NCI-H69 (cell line): ENCODE measurements at regions not wholly inside any gene's neighbourhood (a gene's known extent, or its start where the extent isn't known, plus 50 kb on each side); places are given as distances from the start of the nearest gene placed in this dataset.

ENCODE experiments used
- DNase-seq: peaks from one replicate; lab custom pipeline; 2025; lab: John Stamatoyannopoulos, UW

- DNase-seq = no peak
Measured at GRCh38 chr6:104087765-104088164, 772.0 kb downstream of the HACE1 start.

- DNase-seq = no peak
Measured at GRCh38 chr6:104068281-104068680, 791.4 kb downstream of the HACE1 start.

- DNase-seq = no peak
Measured at GRCh38 chr6:104064876-104065275, 794.8 kb downstream of the HACE1 start.

GRCh38 chr6:104050455-104050854, 809.3 kb downstream of the HACE1 start:
- DNase-seq = peak; percentile 57

- peak; percentile 69 for DNase-seq
Measured at GRCh38 chr6:104046426-104046825, 813.3 kb downstream of the HACE1 start.

GRCh38 chr6:104031346-104031745, 828.4 kb downstream of the HACE1 start:
- DNase-seq = no peak

DNA sequence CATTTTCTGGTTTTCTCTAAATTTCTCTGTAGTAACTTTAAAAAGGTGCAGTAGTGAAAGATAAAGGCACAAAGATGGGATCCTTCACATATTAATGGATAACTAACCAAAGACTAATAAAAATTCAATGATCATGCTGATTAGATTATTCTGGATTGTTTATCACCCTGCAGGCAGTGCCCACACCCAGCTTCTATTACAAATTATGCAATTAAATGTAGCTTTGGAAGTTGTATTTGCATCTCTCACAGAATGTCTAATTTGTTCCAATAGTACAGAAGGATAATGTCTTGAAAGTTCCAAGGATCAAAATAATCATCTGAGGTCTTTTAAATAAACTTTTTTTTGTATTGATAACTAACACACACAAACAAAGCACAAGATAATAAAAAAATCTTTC, 837.6 kb downstream of the HACE1 start:
- DNase-seq = no peak

GRCh38 chr6:104019075-104019753, 840.5 kb downstream of the HACE1 start:
- DNase-seq = no peak

- no peak for DNase-seq
Measured at GRCh38 chr6:104017410-104018381, 842.0 kb downstream of the HACE1 start.

- DNase-seq = no peak
Measured at GRCh38 chr6:104014163-104014959, 845.4 kb downstream of the HACE1 start.

GRCh38 chr6:104013312-104013971, 846.3 kb downstream of the HACE1 start:
- no peak for DNase-seq

DNA sequence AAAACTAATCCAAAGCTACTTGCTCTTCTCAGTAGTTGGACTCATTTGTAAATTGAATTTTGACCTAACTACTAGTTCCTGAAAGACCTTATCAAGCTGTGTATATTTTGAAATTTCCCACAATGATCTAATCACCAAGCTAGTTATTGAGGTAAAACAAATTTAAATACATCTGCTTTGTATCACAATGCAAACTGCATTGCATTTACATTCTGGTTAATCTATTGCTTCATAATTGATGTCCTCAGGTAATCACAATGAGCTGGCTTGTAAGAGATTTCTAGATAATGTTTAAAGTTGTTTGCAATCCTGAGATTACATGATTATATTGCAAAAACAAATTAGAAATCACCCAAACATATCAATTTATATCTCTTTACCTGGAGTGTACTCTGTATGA, 848.8 kb downstream of the HACE1 start:
- DNase-seq = no peak

DNA sequence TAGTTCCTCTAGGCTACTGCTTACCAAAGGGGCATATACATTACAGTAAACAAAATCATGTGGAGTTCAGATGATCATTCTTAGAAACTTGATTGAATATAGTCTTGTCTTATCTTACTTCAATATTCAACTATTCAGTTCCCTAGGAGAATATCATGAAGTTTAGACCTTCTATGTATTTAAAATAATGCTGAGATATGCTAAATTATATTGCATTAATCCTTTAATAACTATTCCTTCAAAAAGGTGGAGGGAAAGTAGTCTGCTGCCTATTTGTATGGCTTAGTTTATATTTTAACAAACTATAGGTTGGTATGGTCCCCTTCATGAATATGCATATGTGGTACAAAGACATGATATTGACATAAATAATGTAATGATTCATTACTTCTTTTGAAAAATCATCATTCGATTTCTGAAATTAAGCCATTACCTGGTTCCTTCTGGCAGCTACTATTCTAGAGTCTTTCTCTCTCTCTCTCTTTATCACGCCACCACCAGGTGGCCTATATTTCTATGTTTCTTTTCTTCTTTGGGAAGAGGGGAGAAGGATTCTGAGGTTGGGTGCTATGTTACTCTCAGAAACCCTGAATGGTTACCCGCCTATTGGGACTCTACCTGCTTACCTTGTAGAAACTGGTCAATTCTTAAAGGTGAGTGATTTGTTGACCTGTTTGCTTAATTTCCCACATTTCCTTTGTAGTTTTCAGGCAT, 855.8 kb downstream of the HACE1 start:
- DNase-seq = peak; percentile 30

- no peak for DNase-seq
Measured at GRCh38 chr6:103995571-103995970, 864.1 kb downstream of the HACE1 start.

- no peak for DNase-seq
Measured at GRCh38 chr6:103983860-103984259, 875.9 kb downstream of the HACE1 start.

DNA sequence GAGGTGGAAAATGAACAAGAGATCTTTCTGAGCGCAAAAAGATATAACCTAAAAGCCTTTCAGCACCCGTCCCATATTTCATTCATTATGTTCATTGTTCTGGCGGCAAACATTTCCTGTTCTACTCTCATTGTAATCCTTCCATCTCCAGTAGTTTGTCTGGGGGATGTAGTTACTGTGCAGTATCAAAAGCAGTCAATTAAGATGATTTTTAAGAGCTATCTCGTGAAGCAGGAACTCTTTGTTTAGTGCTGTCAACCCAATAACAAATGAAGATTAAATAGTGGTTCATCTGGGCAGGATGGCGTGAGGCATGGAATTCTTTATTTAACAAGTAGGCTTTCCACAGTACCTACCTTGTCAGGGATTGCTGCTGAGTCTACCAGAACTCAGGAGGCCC, 876.7 kb downstream of the HACE1 start:
- peak; percentile 46 for DNase-seq

DNA sequence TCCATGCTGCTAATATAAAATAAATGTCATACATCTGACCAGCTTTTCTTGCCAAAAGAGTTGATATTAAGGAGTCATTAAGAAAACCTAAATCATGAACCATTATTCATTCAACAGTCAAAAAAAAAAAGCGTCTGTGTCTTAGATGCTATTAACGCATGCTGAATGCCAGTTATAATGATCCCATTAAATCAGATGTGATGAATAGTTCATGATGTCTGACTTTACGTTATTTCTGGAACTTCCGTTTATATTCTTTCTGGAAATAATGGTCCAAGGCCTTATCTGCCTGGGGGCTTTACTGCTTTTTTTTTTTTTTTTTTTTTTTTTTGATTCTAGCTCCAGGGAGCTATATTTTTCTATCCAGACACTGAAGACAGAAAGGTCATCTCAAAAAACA, 877.1 kb downstream of the HACE1 start:
- DNase-seq = peak; percentile 37

GRCh38 chr6:103979308-103979707, 880.4 kb downstream of the HACE1 start:
- no peak for DNase-seq

- no peak for DNase-seq
Measured at GRCh38 chr6:103937389-103937788, 922.3 kb downstream of the HACE1 start.

DNA sequence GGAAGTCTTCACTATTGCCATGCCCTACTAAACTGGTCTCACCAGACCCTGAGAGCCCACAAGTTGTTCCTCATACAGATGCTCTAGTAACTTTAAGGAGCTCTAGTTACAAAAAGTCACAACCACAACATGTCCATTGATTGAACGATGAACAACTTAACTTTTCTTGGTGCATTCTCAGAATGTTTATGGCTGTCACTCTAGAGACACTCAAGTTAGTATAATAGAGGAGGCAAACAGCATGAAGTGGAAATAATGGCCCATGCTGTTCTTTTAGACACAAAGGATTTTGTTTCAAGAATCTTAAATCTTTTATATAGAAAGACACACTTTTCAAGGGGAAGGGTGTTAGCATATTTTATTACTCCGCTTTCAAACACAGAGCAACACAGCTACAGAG, 934.4 kb downstream of the HACE1 start:
- DNase-seq = peak; percentile 13

- no peak for DNase-seq
Measured at GRCh38 chr6:103910018-103910417, 949.7 kb downstream of the HACE1 start.
